Ureter (tissue), 1 donor: ENCODE measurements at regions not wholly inside any gene's neighbourhood (a gene's known extent, or its start where the extent isn't known, plus 50 kb on each side); places are given as distances from the start of the nearest gene placed in this dataset.
"Not testable (repeated sequence)": the region's sequence is repeated elsewhere in the genome, so short reads cannot be mapped to it uniquely, and the experiment has no call there.

ENCODE experiments used
- DNase-seq: peaks from one replicate; pipeline ENCODE4 v3.0.0-alpha.2; 2020; ENCODE audit warnings: low spot score
- donor health status: DM: yes; HTN: yes; CAD: no.

GRCh38 chr9:135275163-135275562, 187.7 kb downstream of the OLFM1 start:
- no peak for DNase-seq

GRCh38 chr9:135275571-135276289, 188.3 kb downstream of the OLFM1 start:
- no peak for DNase-seq

GRCh38 chr9:135277219-135278201, 190.0 kb downstream of the OLFM1 start:
- DNase-seq = no peak

GRCh38 chr9:135278586-135278985, 191.1 kb downstream of the OLFM1 start:
- no peak for DNase-seq

- DNase-seq = no peak
Measured at GRCh38 chr9:135279385-135279784, 191.9 kb downstream of the OLFM1 start.

GRCh38 chr9:135279834-135280393, 192.4 kb downstream of the OLFM1 start:
- DNase-seq = no peak

GRCh38 chr9:135280666-135281065, 193.2 kb downstream of the OLFM1 start:
- no peak for DNase-seq

- no peak for DNase-seq
Measured at GRCh38 chr9:135281151-135281550, 193.7 kb downstream of the OLFM1 start.

- peak; percentile 86 for DNase-seq
Measured at GRCh38 chr9:135281791-135282737, 194.6 kb downstream of the OLFM1 start.

- no peak for DNase-seq
Measured at GRCh38 chr9:135282808-135283207, 195.3 kb downstream of the OLFM1 start.

GRCh38 chr9:135283671-135284070, 195.9 kb upstream of the PPP1R26 start:
- no peak for DNase-seq

- DNase-seq = no peak
Measured at GRCh38 chr9:135284386-135285134, 195.0 kb upstream of the PPP1R26 start.

- DNase-seq = not testable (repeated sequence)
Measured at GRCh38 chr9:135286187-135286925, 193.2 kb upstream of the PPP1R26 start.

GRCh38 chr9:135286961-135287360, 192.6 kb upstream of the PPP1R26 start:
- DNase-seq = no peak

GRCh38 chr9:135287627-135288026, 192.0 kb upstream of the PPP1R26 start:
- DNase-seq = no peak

- no peak for DNase-seq
Measured at GRCh38 chr9:135288054-135288453, 191.5 kb upstream of the PPP1R26 start.

- no peak for DNase-seq
Measured at GRCh38 chr9:135289081-135289491, 190.5 kb upstream of the PPP1R26 start.

GRCh38 chr9:135290086-135290485, 189.5 kb upstream of the PPP1R26 start:
- no peak for DNase-seq

GRCh38 chr9:135290566-135290965, 189.0 kb upstream of the PPP1R26 start:
- no peak for DNase-seq

- DNase-seq = no peak
Measured at GRCh38 chr9:135291165-135291564, 188.4 kb upstream of the PPP1R26 start.
